ENCODE measurements at regions not wholly inside any gene's neighbourhood (a gene's known extent, or its start where the extent isn't known, plus 50 kb on each side); places are given as distances from the start of the nearest gene placed in this dataset.

GRCh38 chr13:87452281-87452680 lies 218.9 kb upstream of the SLITRK5 start:
- no peaks in the 10 kb centered on the region for H3K36me3 ChIP-seq (ENCODE audit: control insufficient read depth, insufficient read depth, low read length)
- no peak overlapping the region for H3K4me3 ChIP-seq (ENCODE audit: low read length)
- no peaks in the 10 kb centered on the region for H3K4me1 ChIP-seq (ENCODE audit: control insufficient read depth, insufficient read depth, low read length)
- Mint-ChIP-seq H3K27me3 (ENCODE audit: low read depth in 2 of 2) (no peaks in the 10 kb centered on the region), H3K4me1 (no peaks in the 10 kb centered on the region), H3K27ac (no peak overlapping the region), H3K4me3 (no peak overlapping the region), H3K9me3 (peaks cover 4 to 14% of the 10 kb centered on the region in 2 donors), H3K36me3 (no peaks in the 10 kb centered on the region)
- intact Hi-C loops (cut with micrococcal nuclease): no loop called here
- no peak for ATAC-seq
- H3K27me3 ChIP-seq (ENCODE audit: control insufficient read depth, insufficient read depth, low read length): no peaks in the 10 kb centered on the region
- DNase-seq: no peak
- TF ChIP-seq CTCF (IDR thresholded peaks at IDR 0.05): no peak
- H3K9me3 ChIP-seq (ENCODE audit: control insufficient read depth, insufficient read depth, low read length): no peaks in the 10 kb centered on the region
- no peak overlapping the region for H3K27ac ChIP-seq (ENCODE audit: low read length)
- no CpG with 5 or more reads among the region's 2 CpGs for WGBS (ENCODE audit: insufficient coverage)

- Mint-ChIP-seq H3K4me3 (no peak overlapping the region), H3K36me3 (no peaks in the 10 kb centered on the region), H3K27me3 (ENCODE audit: low read depth in 2 of 2) (no peaks in the 10 kb centered on the region), H3K4me1 (no peaks in the 10 kb centered on the region), H3K9me3 (peaks cover 3 to 15% of the 10 kb centered on the region in 2 donors), H3K27ac (no peak overlapping the region)
- no peak for TF ChIP-seq CTCF (IDR thresholded peaks at IDR 0.05)
- no peaks in the 10 kb centered on the region for H3K36me3 ChIP-seq (ENCODE audit: control insufficient read depth, insufficient read depth, low read length)
- no peaks in the 10 kb centered on the region for H3K27me3 ChIP-seq (ENCODE audit: control insufficient read depth, insufficient read depth, low read length)
- DNase-seq (no peak), ATAC-seq (no peak)
- H3K9me3 ChIP-seq (ENCODE audit: control insufficient read depth, insufficient read depth, low read length): no peaks in the 10 kb centered on the region
- H3K27ac ChIP-seq (ENCODE audit: low read length): no peak overlapping the region
- WGBS (ENCODE audit: insufficient coverage): no CpG with 5 or more reads among the region's 1 CpG
- H3K4me3 ChIP-seq (ENCODE audit: low read length): no peak overlapping the region
- intact Hi-C loops (cut with micrococcal nuclease): no loop called here
- no peaks in the 10 kb centered on the region for H3K4me1 ChIP-seq (ENCODE audit: control insufficient read depth, insufficient read depth, low read length)
Observed at GRCh38 chr13:87453244-87453643, 217.9 kb upstream of the SLITRK5 start.

GRCh38 chr13:87459419-87459818 lies 211.8 kb upstream of the SLITRK5 start:
- H3K27ac Mint-ChIP-seq: no peak overlapping the region
- H3K27me3 Mint-ChIP-seq (ENCODE audit: low read depth in 2 of 2): no peaks in the 10 kb centered on the region

More at GRCh38 chr13:87459419-87459818, 211.8 kb upstream of the SLITRK5 start:
- H3K4me3 Mint-ChIP-seq: no peak overlapping the region
- no peak for DNase-seq
- Histone ChIP-seq H3K36me3 (ENCODE audit: control insufficient read depth, insufficient read depth, low read length) (no peaks in the 10 kb centered on the region), H3K4me3 (ENCODE audit: low read length) (no peak overlapping the region), H3K27me3 (ENCODE audit: control insufficient read depth, insufficient read depth, low read length) (no peaks in the 10 kb centered on the region), H3K4me1 (ENCODE audit: control insufficient read depth, insufficient read depth, low read length) (no peaks in the 10 kb centered on the region), H3K9me3 (ENCODE audit: control insufficient read depth, insufficient read depth, low read length) (no peaks in the 10 kb centered on the region), H3K27ac (ENCODE audit: low read length) (no peak overlapping the region)
- no peaks in the 10 kb centered on the region for H3K4me1 Mint-ChIP-seq
- intact Hi-C loops (cut with micrococcal nuclease): no loop called here
- H3K9me3 Mint-ChIP-seq: peaks cover 9 to 17% of the 10 kb centered on the region in 2 donors
- H3K36me3 Mint-ChIP-seq: no peaks in the 10 kb centered on the region
- WGBS (ENCODE audit: insufficient coverage): no CpG with 5 or more reads among the region's 1 CpG
- no peak for TF ChIP-seq CTCF (IDR thresholded peaks at IDR 0.05)
- ATAC-seq: no peak
